ENCODE measurements at regions not wholly inside any gene's neighbourhood (a gene's known extent, or its start where the extent isn't known, plus 50 kb on each side); places are given as distances from the start of the nearest gene placed in this dataset.

- CTCF ChIA-PET, result no interaction called here
- Histone ChIP-seq H3K9ac (ENCODE audit: low read length) (no peak overlapping the region), H3K36me3 (ENCODE audit: control insufficient read depth in 1 of 2, insufficient read depth in 2 of 2, low read length in 2 of 2) (no peaks in the 10 kb centered on the region), H3K4me2 (ENCODE audit: low read length) (no peak overlapping the region), H3K4me1 (ENCODE audit: control insufficient read depth in 1 of 2, insufficient read depth in 2 of 2, low read length in 2 of 2) (no peaks in the 10 kb centered on the region), H3K27ac (ENCODE audit: low read depth, low read length) (no peak overlapping the region), H4K20me1 (ENCODE audit: insufficient read depth) (no peaks in the 10 kb centered on the region), H3K9me3 (ENCODE audit: control insufficient read depth in 1 of 2, insufficient read depth in 1 of 2, low read depth in 1 of 2, low read length in 2 of 2) (no peaks in the 10 kb centered on the region), H3K79me2 (ENCODE audit: insufficient read depth, low read length) (no peaks in the 10 kb centered on the region), H2AFZ (ENCODE audit: low read depth, low read length, poor library complexity, severe bottlenecking) (no peak overlapping the region), H3K9me2 (ENCODE audit: insufficient read depth) (no peaks in the 10 kb centered on the region), H3K4me3 (replicated peaks in 1 of 2; ENCODE audit: low read depth in 1 of 2, low read length in 2 of 2) (no peak overlapping the region), H3K27me3 (ENCODE audit: insufficient read depth, low read length) (no peaks in the 10 kb centered on the region)
- TF ChIP-seq SRF (IDR thresholded peaks at IDR 0.05; ENCODE audit: low read depth) (no peak), TCF7L2 (IDR thresholded peaks at IDR 0.05; ENCODE audit: borderline replicate concordance, extremely low read depth, insufficient read depth, insufficient read length) (no peak), SP1 (IDR thresholded peaks at IDR 0.05; ENCODE audit: low read depth) (no peak), ZNF274 (IDR thresholded peaks at IDR 0.05; ENCODE audit: low read depth, low read length) (no peak), EZH2 (IDR thresholded peaks at IDR 0.05) (no peak), EGR1 (IDR thresholded peaks at IDR 0.05; ENCODE audit: low read depth) (no peak), CBX3 (IDR thresholded peaks at IDR 0.05; ENCODE audit: low read depth) (no peak), CEBPB (IDR thresholded peaks at IDR 0.05; ENCODE audit: low read depth) (no peak), MAX (IDR thresholded peaks at IDR 0.05) (no peak), YY1 (IDR thresholded peaks at IDR 0.05; ENCODE audit: extremely low read depth, insufficient replicate concordance, low read depth, low read length) (no peak), POLR2A (IDR thresholded peaks at IDR 0.05; ENCODE audit: borderline replicate concordance, extremely low read depth, insufficient read depth, insufficient read length) (no peak), POLR2AphosphoS5 (IDR thresholded peaks at IDR 0.05; ENCODE audit: low read depth, low read length) (no peak), EZH2phosphoT487 (IDR thresholded peaks at IDR 0.05; ENCODE audit: borderline replicate concordance) (no peak), SIN3A (IDR thresholded peaks at IDR 0.05; ENCODE audit: low read depth) (no peak), RAD21 (IDR thresholded peaks at IDR 0.05; ENCODE audit: low read depth) (no peak), ZBTB33 (IDR thresholded peaks at IDR 0.05; ENCODE audit: extremely low read depth, insufficient replicate concordance, low read length) (no peak), ELF1 (IDR thresholded peaks at IDR 0.05; ENCODE audit: borderline replicate concordance, low read depth) (no peak), FOSL1 (IDR thresholded peaks at IDR 0.05; ENCODE audit: low read depth) (no peak)
- TF ChIP-seq, protein P1, sequence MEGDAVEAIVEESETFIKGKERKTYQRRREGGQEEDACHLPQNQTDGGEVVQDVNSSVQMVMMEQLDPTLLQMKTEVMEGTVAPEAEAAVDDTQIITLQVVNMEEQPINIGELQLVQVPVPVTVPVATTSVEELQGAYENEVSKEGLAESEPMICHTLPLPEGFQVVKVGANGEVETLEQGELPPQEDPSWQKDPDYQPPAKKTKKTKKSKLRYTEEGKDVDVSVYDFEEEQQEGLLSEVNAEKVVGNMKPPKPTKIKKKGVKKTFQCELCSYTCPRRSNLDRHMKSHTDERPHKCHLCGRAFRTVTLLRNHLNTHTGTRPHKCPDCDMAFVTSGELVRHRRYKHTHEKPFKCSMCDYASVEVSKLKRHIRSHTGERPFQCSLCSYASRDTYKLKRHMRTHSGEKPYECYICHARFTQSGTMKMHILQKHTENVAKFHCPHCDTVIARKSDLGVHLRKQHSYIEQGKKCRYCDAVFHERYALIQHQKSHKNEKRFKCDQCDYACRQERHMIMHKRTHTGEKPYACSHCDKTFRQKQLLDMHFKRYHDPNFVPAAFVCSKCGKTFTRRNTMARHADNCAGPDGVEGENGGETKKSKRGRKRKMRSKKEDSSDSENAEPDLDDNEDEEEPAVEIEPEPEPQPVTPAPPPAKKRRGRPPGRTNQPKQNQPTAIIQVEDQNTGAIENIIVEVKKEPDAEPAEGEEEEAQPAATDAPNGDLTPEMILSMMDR (IDR thresholded peaks at IDR 0.05 in 2 of 3, conservative IDR thresholded peaks at IDR 0.05 in 1 of 3; ENCODE audit: borderline replicate concordance in 1 of 3, insufficient read depth in 1 of 3, low read depth in 2 of 3, low read length in 2 of 3), result no peak
- TF ChIP-seq, protein P2, sequence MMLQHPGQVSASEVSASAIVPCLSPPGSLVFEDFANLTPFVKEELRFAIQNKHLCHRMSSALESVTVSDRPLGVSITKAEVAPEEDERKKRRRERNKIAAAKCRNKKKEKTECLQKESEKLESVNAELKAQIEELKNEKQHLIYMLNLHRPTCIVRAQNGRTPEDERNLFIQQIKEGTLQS (IDR thresholded peaks at IDR 0.05), result no peak
- intact Hi-C loops (cut with micrococcal nuclease), result no loop called here
- no TSS peak for BruUV-seq (replicated peaks)
- RAD21 ChIA-PET (ENCODE audit: low non-redundant PET in 1 of 2, low total read pairs in 2 of 2, uncharacterized antibody in 2 of 2, unreplicated experiment in 2 of 2), result no interaction called here
- POLR2A ChIA-PET, result no interaction called here
- no peak for ATAC-seq
- no peak for DNase-seq (ENCODE audit: low read depth, low spot score)
Observed at GRCh38 chr12:42701084-42701483, 111.5 kb upstream of the PRICKLE1 start.
